ENCODE measurements at regions not wholly inside any gene's neighbourhood (a gene's known extent, or its start where the extent isn't known, plus 50 kb on each side); places are given as distances from the start of the nearest gene placed in this dataset.

DNA sequence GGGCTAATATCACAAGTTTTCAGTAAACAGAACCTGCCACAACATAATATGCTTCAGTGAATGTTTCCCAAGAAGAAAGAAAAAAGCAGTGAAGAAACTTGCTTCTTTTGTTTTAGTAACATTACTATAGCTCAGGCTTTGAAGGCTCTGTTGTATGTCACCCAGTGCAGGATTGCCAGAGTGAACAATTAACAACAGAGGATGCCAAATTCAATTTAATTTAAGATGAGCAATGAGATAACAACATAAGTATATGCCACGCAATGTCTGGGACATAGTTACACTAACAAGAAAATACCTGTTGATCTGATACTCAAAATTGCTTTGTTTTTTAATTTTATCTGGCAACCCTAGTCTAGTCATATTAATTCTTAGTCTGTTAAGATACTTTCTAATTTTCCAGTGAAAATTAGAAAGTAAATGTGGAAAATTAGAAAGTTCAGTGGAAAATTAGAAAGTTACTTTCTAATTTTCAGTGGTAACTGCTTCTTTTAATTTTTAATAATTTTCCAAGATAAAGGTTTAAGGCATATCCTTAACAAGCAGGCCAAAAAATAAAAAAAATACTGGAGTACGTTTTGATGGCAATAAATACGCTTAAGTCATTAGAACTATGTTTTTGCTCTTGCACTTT is 336.3 kb downstream of the SLITRK6 start:
- Histone ChIP-seq H3K4me1 (ENCODE audit: control insufficient read depth in 1 of 2, insufficient read depth in 2 of 2, low read length in 2 of 2) (no peaks in the 10 kb centered on the region), H2AFZ (ENCODE audit: low read depth, low read length, poor library complexity, severe bottlenecking) (no peak overlapping the region), H3K79me2 (ENCODE audit: insufficient read depth, low read length) (no peaks in the 10 kb centered on the region), H3K9ac (ENCODE audit: low read length) (no peak overlapping the region), H4K20me1 (ENCODE audit: insufficient read depth) (no peaks in the 10 kb centered on the region), H3K27ac (ENCODE audit: low read depth, low read length) (no peak overlapping the region), H3K4me2 (ENCODE audit: low read length) (no peak overlapping the region), H3K9me3 (ENCODE audit: control insufficient read depth in 1 of 2, insufficient read depth in 1 of 2, low read depth in 1 of 2, low read length in 2 of 2) (peaks cover 0 to 4% of the 10 kb centered on the region in 2 experiments; a peak in 1 of 4 replicates), H3K4me3 (replicated peaks in 1 of 2; ENCODE audit: low read depth in 1 of 2, low read length in 2 of 2) (no peak overlapping the region), H3K36me3 (ENCODE audit: control insufficient read depth in 1 of 2, insufficient read depth in 2 of 2, low read length in 2 of 2) (no peaks in the 10 kb centered on the region), H3K9me2 (ENCODE audit: insufficient read depth) (no peaks in the 10 kb centered on the region), H3K27me3 (ENCODE audit: insufficient read depth, low read length) (no peaks in the 10 kb centered on the region)
- no TSS peak for BruUV-seq (replicated peaks)
- POLR2A ChIA-PET: no interaction called here
- intact Hi-C loops (cut with micrococcal nuclease): no loop called here
- TF ChIP-seq FOSL1 (IDR thresholded peaks at IDR 0.05; ENCODE audit: low read depth) (no peak), YY1 (IDR thresholded peaks at IDR 0.05; ENCODE audit: extremely low read depth, insufficient replicate concordance, low read depth, low read length) (no peak), SP1 (IDR thresholded peaks at IDR 0.05; ENCODE audit: low read depth) (no peak), ELF1 (IDR thresholded peaks at IDR 0.05; ENCODE audit: borderline replicate concordance, low read depth) (no peak), ZNF274 (IDR thresholded peaks at IDR 0.05; ENCODE audit: low read depth, low read length) (no peak)
- TF ChIP-seq, protein P1, sequence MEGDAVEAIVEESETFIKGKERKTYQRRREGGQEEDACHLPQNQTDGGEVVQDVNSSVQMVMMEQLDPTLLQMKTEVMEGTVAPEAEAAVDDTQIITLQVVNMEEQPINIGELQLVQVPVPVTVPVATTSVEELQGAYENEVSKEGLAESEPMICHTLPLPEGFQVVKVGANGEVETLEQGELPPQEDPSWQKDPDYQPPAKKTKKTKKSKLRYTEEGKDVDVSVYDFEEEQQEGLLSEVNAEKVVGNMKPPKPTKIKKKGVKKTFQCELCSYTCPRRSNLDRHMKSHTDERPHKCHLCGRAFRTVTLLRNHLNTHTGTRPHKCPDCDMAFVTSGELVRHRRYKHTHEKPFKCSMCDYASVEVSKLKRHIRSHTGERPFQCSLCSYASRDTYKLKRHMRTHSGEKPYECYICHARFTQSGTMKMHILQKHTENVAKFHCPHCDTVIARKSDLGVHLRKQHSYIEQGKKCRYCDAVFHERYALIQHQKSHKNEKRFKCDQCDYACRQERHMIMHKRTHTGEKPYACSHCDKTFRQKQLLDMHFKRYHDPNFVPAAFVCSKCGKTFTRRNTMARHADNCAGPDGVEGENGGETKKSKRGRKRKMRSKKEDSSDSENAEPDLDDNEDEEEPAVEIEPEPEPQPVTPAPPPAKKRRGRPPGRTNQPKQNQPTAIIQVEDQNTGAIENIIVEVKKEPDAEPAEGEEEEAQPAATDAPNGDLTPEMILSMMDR (IDR thresholded peaks at IDR 0.05 in 2 of 3, conservative IDR thresholded peaks at IDR 0.05 in 1 of 3; ENCODE audit: borderline replicate concordance in 1 of 3, insufficient read depth in 1 of 3, low read depth in 2 of 3, low read length in 2 of 3): no peak
- ATAC-seq (no peak), DNase-seq (ENCODE audit: low read depth, low spot score) (no peak)
- RAD21 ChIA-PET (ENCODE audit: low non-redundant PET in 1 of 2, low total read pairs in 2 of 2, uncharacterized antibody in 2 of 2, unreplicated experiment in 2 of 2): no interaction called here
- CTCF ChIA-PET: no interaction called here

DNA sequence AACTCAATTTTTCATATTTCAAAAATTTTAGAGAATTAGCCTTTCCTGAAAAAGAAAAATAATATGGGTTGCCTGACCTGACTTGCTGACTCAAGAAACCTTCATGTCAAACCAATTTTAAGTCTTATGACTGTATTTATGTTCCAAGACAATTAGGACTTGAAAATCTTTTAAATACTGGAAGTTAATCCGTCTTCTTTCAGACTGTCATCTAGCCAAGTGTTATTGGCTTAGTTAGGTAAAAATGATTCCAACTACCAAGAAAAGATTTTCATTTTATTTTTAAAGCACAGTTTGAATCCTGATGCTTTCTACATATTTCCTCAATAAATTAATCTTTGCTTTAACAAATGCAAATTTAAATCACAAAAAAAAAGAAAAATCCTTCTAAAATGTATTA is 337.6 kb downstream of the SLITRK6 start:
- Histone ChIP-seq H3K9me3 (ENCODE audit: control insufficient read depth in 1 of 2, insufficient read depth in 1 of 2, low read depth in 1 of 2, low read length in 2 of 2) (peaks cover 3 to 4% of the 10 kb centered on the region in 2 experiments; a peak in 2 of 4 replicates), H3K4me1 (ENCODE audit: control insufficient read depth in 1 of 2, insufficient read depth in 2 of 2, low read length in 2 of 2) (no peaks in the 10 kb centered on the region), H3K27ac (ENCODE audit: low read depth, low read length) (no peak overlapping the region), H4K20me1 (ENCODE audit: insufficient read depth) (no peaks in the 10 kb centered on the region), H3K9me2 (ENCODE audit: insufficient read depth) (no peaks in the 10 kb centered on the region), H3K36me3 (ENCODE audit: control insufficient read depth in 1 of 2, insufficient read depth in 2 of 2, low read length in 2 of 2) (no peaks in the 10 kb centered on the region), H3K4me2 (ENCODE audit: low read length) (no peak overlapping the region), H3K9ac (ENCODE audit: low read length) (no peak overlapping the region), H3K4me3 (replicated peaks in 1 of 2; ENCODE audit: low read depth in 1 of 2, low read length in 2 of 2) (no peak overlapping the region), H3K79me2 (ENCODE audit: insufficient read depth, low read length) (no peaks in the 10 kb centered on the region), H2AFZ (ENCODE audit: low read depth, low read length, poor library complexity, severe bottlenecking) (no peak overlapping the region), H3K27me3 (ENCODE audit: insufficient read depth, low read length) (no peaks in the 10 kb centered on the region)
- DNase-seq (ENCODE audit: low read depth, low spot score) (no peak), ATAC-seq (no peak)
- RAD21 ChIA-PET (ENCODE audit: low non-redundant PET in 1 of 2, low total read pairs in 2 of 2, uncharacterized antibody in 2 of 2, unreplicated experiment in 2 of 2): interaction anchor here in 1 of 2 experiments (0.7 kb wide), 1 partner anchor 20 kb away, joined by 4 read pairs; no protein-coding TSS in a partner anchor
- no TSS peak for BruUV-seq (replicated peaks)
- POLR2A ChIA-PET: no interaction called here
- CTCF ChIA-PET: no interaction called here
- intact Hi-C loops (cut with micrococcal nuclease): no loop called here
- TF ChIP-seq, protein P2, sequence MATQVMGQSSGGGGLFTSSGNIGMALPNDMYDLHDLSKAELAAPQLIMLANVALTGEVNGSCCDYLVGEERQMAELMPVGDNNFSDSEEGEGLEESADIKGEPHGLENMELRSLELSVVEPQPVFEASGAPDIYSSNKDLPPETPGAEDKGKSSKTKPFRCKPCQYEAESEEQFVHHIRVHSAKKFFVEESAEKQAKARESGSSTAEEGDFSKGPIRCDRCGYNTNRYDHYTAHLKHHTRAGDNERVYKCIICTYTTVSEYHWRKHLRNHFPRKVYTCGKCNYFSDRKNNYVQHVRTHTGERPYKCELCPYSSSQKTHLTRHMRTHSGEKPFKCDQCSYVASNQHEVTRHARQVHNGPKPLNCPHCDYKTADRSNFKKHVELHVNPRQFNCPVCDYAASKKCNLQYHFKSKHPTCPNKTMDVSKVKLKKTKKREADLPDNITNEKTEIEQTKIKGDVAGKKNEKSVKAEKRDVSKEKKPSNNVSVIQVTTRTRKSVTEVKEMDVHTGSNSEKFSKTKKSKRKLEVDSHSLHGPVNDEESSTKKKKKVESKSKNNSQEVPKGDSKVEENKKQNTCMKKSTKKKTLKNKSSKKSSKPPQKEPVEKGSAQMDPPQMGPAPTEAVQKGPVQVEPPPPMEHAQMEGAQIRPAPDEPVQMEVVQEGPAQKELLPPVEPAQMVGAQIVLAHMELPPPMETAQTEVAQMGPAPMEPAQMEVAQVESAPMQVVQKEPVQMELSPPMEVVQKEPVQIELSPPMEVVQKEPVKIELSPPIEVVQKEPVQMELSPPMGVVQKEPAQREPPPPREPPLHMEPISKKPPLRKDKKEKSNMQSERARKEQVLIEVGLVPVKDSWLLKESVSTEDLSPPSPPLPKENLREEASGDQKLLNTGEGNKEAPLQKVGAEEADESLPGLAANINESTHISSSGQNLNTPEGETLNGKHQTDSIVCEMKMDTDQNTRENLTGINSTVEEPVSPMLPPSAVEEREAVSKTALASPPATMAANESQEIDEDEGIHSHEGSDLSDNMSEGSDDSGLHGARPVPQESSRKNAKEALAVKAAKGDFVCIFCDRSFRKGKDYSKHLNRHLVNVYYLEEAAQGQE (IDR thresholded peaks at IDR 0.05; ENCODE audit: low read depth): no peak
- TF ChIP-seq RAD21 (IDR thresholded peaks at IDR 0.05; ENCODE audit: low read depth) (no peak), SP1 (IDR thresholded peaks at IDR 0.05; ENCODE audit: low read depth) (no peak), SRF (IDR thresholded peaks at IDR 0.05; ENCODE audit: low read depth) (no peak), EZH2phosphoT487 (IDR thresholded peaks at IDR 0.05; ENCODE audit: borderline replicate concordance) (no peak), CEBPB (IDR thresholded peaks at IDR 0.05; ENCODE audit: low read depth) (no peak), ZFX (IDR thresholded peaks at IDR 0.05) (no peak)
- TF ChIP-seq, protein P1 (IDR thresholded peaks at IDR 0.05 in 2 of 3, conservative IDR thresholded peaks at IDR 0.05 in 1 of 3; ENCODE audit: borderline replicate concordance in 1 of 3, insufficient read depth in 1 of 3, low read depth in 2 of 3, low read length in 2 of 3): no peak

Data from HCT116 (cell line).